ENCODE measurements at regions not wholly inside any gene's neighbourhood (a gene's known extent, or its start where the extent isn't known, plus 50 kb on each side); places are given as distances from the start of the nearest gene placed in this dataset.

GRCh38 chr12:59041241-59042121 lies 121.2 kb upstream of the LRIG3 start (continued):
- TF ChIP-seq ZSCAN5A (tag by site-specific recombination; IDR thresholded peaks at IDR 0.05) (no peak), ZBTB17 (tag by site-specific recombination; IDR thresholded peaks at IDR 0.05) (peak; percentile 48), ZNF837 (tag by site-specific recombination; IDR thresholded peaks at IDR 0.05) (no peak), BCL6B (tag by site-specific recombination; IDR thresholded peaks at IDR 0.05) (peak; percentile 52; the same call in 1 of the 2 replicates), ZNF707 (tag by site-specific recombination; IDR thresholded peaks at IDR 0.05) (no peak)

GRCh38 chr12:59040656-59041055 lies 120.4 kb upstream of the LRIG3 start:
- Histone ChIP-seq H3K4me3 (ENCODE audit: low read depth, low read length) (no peak overlapping the region), H3K36me3 (ENCODE audit: control insufficient read depth in 2 of 2, insufficient read depth in 1 of 2, low read length in 2 of 2) (no peaks in the 10 kb centered on the region), H3K4me1 (ENCODE audit: control insufficient read depth, insufficient read depth, low read length) (peaks cover 15% of the 10 kb centered on the region), H3K27ac (ENCODE audit: extremely low read depth, low read depth, low read length) (no peak overlapping the region), H3K9me3 (ENCODE audit: control insufficient read depth, insufficient read depth, low read depth, low read length) (no peaks in the 10 kb centered on the region)
- TF ChIP-seq, protein P1, sequence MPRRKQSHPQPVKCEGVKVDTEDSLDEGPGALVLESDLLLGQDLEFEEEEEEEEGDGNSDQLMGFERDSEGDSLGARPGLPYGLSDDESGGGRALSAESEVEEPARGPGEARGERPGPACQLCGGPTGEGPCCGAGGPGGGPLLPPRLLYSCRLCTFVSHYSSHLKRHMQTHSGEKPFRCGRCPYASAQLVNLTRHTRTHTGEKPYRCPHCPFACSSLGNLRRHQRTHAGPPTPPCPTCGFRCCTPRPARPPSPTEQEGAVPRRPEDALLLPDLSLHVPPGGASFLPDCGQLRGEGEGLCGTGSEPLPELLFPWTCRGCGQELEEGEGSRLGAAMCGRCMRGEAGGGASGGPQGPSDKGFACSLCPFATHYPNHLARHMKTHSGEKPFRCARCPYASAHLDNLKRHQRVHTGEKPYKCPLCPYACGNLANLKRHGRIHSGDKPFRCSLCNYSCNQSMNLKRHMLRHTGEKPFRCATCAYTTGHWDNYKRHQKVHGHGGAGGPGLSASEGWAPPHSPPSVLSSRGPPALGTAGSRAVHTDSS (tag by site-specific recombination; IDR thresholded peaks at IDR 0.05), result no peak
- TF ChIP-seq ZNF785 (tag by site-specific recombination; IDR thresholded peaks at IDR 0.05), result no peak
- TF ChIP-seq, protein P2, sequence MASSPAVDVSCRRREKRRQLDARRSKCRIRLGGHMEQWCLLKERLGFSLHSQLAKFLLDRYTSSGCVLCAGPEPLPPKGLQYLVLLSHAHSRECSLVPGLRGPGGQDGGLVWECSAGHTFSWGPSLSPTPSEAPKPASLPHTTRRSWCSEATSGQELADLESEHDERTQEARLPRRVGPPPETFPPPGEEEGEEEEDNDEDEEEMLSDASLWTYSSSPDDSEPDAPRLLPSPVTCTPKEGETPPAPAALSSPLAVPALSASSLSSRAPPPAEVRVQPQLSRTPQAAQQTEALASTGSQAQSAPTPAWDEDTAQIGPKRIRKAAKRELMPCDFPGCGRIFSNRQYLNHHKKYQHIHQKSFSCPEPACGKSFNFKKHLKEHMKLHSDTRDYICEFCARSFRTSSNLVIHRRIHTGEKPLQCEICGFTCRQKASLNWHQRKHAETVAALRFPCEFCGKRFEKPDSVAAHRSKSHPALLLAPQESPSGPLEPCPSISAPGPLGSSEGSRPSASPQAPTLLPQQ (tag by site-specific recombination; IDR thresholded peaks at IDR 0.05), result no peak
- TF ChIP-seq, protein P3, sequence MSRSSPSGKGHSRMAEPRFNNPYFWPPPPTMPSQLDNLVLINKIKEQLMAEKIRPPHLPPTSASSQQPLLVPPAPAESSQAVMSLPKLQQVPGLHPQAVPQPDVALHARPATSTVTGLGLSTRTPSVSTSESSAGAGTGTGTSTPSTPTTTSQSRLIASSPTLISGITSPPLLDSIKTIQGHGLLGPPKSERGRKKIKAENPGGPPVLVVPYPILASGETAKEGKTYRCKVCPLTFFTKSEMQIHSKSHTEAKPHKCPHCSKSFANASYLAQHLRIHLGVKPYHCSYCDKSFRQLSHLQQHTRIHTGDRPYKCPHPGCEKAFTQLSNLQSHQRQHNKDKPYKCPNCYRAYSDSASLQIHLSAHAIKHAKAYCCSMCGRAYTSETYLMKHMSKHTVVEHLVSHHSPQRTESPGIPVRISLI (tag by site-specific recombination; IDR thresholded peaks at IDR 0.05), result peak; percentile 30; the same call in 1 of the 2 replicates
- no peak for TF ChIP-seq ZNF600 (tag by site-specific recombination; IDR thresholded peaks at IDR 0.05)
- no peak for TF ChIP-seq KLF8 (tag by site-specific recombination; IDR thresholded peaks at IDR 0.05)
- TF ChIP-seq ZBTB1 (tag by site-specific recombination; IDR thresholded peaks at IDR 0.05), result no peak
- CTCF ChIA-PET, result interaction anchor here (0.7 kb wide), 1 partner anchor 27 kb away, joined by 4 read pairs; no protein-coding TSS in a partner anchor
- POLR2A ChIA-PET, result no interaction called here

DNA sequence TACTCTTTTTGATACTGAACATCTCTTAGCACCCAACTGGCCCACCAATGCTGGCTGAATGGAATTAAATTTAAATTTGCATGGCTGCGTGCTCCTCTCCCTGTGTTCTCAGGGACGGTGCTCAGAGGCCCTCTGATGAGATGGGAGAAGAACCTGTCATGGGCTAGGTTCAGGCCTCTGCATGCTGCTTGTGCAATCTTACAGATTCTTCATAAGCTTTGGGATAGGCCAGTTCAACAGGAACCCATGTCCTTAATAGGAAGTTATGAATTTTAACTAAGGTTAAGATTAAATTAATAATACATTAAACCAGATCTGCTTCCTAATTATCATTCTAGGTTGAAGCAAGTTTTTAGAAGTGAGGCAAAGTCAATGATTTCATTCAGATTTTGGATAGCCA lies 119.7 kb upstream of the LRIG3 start:
- Histone ChIP-seq H3K36me3 (ENCODE audit: control insufficient read depth in 2 of 2, insufficient read depth in 1 of 2, low read length in 2 of 2) (no peaks in the 10 kb centered on the region), H3K4me1 (ENCODE audit: control insufficient read depth, insufficient read depth, low read length) (peaks cover 15% of the 10 kb centered on the region), H3K9me3 (ENCODE audit: control insufficient read depth, insufficient read depth, low read depth, low read length) (no peaks in the 10 kb centered on the region), H3K27ac (ENCODE audit: extremely low read depth, low read depth, low read length) (no peak overlapping the region), H3K4me3 (ENCODE audit: low read depth, low read length) (no peak overlapping the region)
- ChIA-PET POLR2A (no interaction called here), CTCF (no interaction called here)
- TF ChIP-seq ZNF416 (tag by site-specific recombination; IDR thresholded peaks at IDR 0.05), result no peak
- TF ChIP-seq AEBP2 (tag by site-specific recombination; IDR thresholded peaks at IDR 0.05; ENCODE audit: borderline replicate concordance), result no peak
- TF ChIP-seq ZNF354C (tag by site-specific recombination; IDR thresholded peaks at IDR 0.05; ENCODE audit: borderline replicate concordance, low read depth), result no peak
- TF ChIP-seq ZNF221 (tag by site-specific recombination; IDR thresholded peaks at IDR 0.05; ENCODE audit: borderline replicate concordance), result no peak
- TF ChIP-seq ZNF660 (tag by site-specific recombination; IDR thresholded peaks at IDR 0.05), result no peak
- no peak for TF ChIP-seq WT1 (tag by site-specific recombination; IDR thresholded peaks at IDR 0.05)
